A549 (cell line): ENCODE measurements at regions not wholly inside any gene's neighbourhood (a gene's known extent, or its start where the extent isn't known, plus 50 kb on each side); places are given as distances from the start of the nearest gene placed in this dataset.

Experiments used
- ATAC-seq, 2 experiments: fragments of 200-7000 bp in 1 of 2; fragments of >200 bp in 1 of 2; cut with Nextera tagmentation in 1 of 2; cut with Tn5 transposase in 1 of 2; 3 replicates each; pipeline versions ENCODE4 v1.8.0 to v1.9.1; 2018 to 2020; ENCODE audit warnings: mild to moderate bottlenecking in 1 of 2, moderate library complexity in 1 of 2
- CTCF ChIA-PET: fragments of 300-600 bp; sonication (Branson Sonifier 250); formaldehyde crosslinking; extraction: SDS; loops from one replicate; lab custom pipeline; 2021; ENCODE audit warnings: antibody characterized with exemption, inconsistent platforms; lab: Yijun Ruan, JAX
- POLR2A ChIA-PET: fragments of 350-600 bp; formaldehyde crosslinking; extraction: SDS; loops from one replicate; lab custom pipeline; 2021; ENCODE audit warnings: antibody characterized with exemption, inconsistent platforms; lab: Yijun Ruan, JAX
- DNase-seq, 2 experiments: peaks; one replicate each; pipeline versions ENCODE4 v3.0.0 to v3.0.0-alpha.2; 2011 to 2016; ENCODE audit warnings: low read depth in 1 of 2, low spot score in 1 of 2
- FAIRE-seq: peaks from 2 replicates; lab custom pipeline; 2011; peaks lifted over from hg19 to GRCh38; lab: Jason Lieb, UNC
- H3K27ac ChIP-seq, 2 experiments: fragments of >200 bp; sonication (Bioruptor Twin); formaldehyde crosslinking; 3 replicates each; pipeline ENCODE4 v1.5.1; 2016 to 2017
- H3K4me1 ChIP-seq: fragments of >200 bp; sonication (Bioruptor Twin); formaldehyde crosslinking; 3 replicates; pipeline ENCODE4 v1.6.1; 2016
- H3K4me2 ChIP-seq: fragments of >200 bp; sonication (Bioruptor Twin); formaldehyde crosslinking; 3 replicates; pipeline ENCODE4 v1.6.1; 2016
- H3K4me3 ChIP-seq: fragments of >200 bp; sonication (Bioruptor Twin); formaldehyde crosslinking; 3 replicates; pipeline ENCODE4 v1.5.1; 2016
- H3K9me3 ChIP-seq: fragments of >200 bp; sonication (Bioruptor Twin); formaldehyde crosslinking; 3 replicates; pipeline ENCODE4 v1.6.1; 2016
- CEBPB ChIP-seq, 2 experiments: fragments of >200 bp in 1 of 2; sonication (Bioruptor Twin) in 1 of 2; formaldehyde crosslinking in 1 of 2; IDR thresholded peaks; 2 replicates each; pipeline ENCODE4 v1.6.1; 2012 to 2016
- CHD4 ChIP-seq: fragments of 200-600 bp; sonication (generic); IDR thresholded peaks from 2 replicates; pipeline ENCODE4 v1.6.1; 2016; ENCODE audit warnings: antibody characterized with exemption, mild to moderate bottlenecking, borderline replicate concordance
- FOSL2 ChIP-seq, 2 experiments: fragments of 450-650 bp in 1 of 2; fragments of >200 bp in 1 of 2; sonication (Bioruptor Twin) in 1 of 2; formaldehyde crosslinking; IDR thresholded peaks; 2 replicates each; pipeline versions ENCODE4 v1.5.0 to v1.6.1; 2016 to 2020; ENCODE audit warnings: mild to moderate bottlenecking in 1 of 2, moderate library complexity in 1 of 2
- FOXS1 ChIP-seq: fragments of 250-450 bp; sonication (Bioruptor Pico); IDR thresholded peaks from 2 replicates; pipeline ENCODE4 v1.5.0; 2020; ENCODE audit warnings: mild to moderate bottlenecking, moderate library complexity
- HDAC2 ChIP-seq: fragments of 200-600 bp; sonication (generic); IDR thresholded peaks from 2 replicates; pipeline ENCODE4 v1.6.1; 2016
- HEYL ChIP-seq: fragments of 250-450 bp; sonication (Bioruptor Pico); IDR thresholded peaks from 2 replicates; pipeline ENCODE4 v1.8.0; 2021; ENCODE audit warnings: mild to moderate bottlenecking, moderate library complexity
- HOXA7 ChIP-seq: fragments of 250-450 bp; sonication (Bioruptor Pico); IDR thresholded peaks from 2 replicates; pipeline ENCODE4 v1.5.0; 2020; ENCODE audit warnings: mild to moderate bottlenecking, moderate library complexity
- HOXB5 ChIP-seq: fragments of 250-450 bp; sonication (Bioruptor Pico); IDR thresholded peaks from 2 replicates; pipeline ENCODE4 v1.5.0; 2020; ENCODE audit warnings: mild to moderate bottlenecking, moderate library complexity
- JUN ChIP-seq, 2 experiments: fragments of >200 bp; sonication (Bioruptor Twin); formaldehyde crosslinking; IDR thresholded peaks; 2 replicates in 1 of 2; 3 replicates in 1 of 2; pipeline ENCODE4 v1.6.1; 2016 to 2017
- JUNB ChIP-seq: fragments of >200 bp; sonication (Bioruptor Twin); formaldehyde crosslinking; IDR thresholded peaks from 2 replicates; pipeline ENCODE4 v1.6.1; 2016
- KDM5A ChIP-seq: fragments of 200-600 bp; sonication (generic); IDR thresholded peaks from 2 replicates; pipeline ENCODE4 v1.6.1; 2016; ENCODE audit warnings: antibody characterized with exemption, mild to moderate bottlenecking
- MAFK ChIP-seq: fragments of 450-650 bp; IDR thresholded peaks from 2 replicates; pipeline ENCODE4 v1.6.1; 2014; ENCODE audit not compliant: partially characterized antibody
- MAZ ChIP-seq: fragments of 150-350 bp; IDR thresholded peaks from 2 replicates; pipeline ENCODE4 v1.6.1; 2014; ENCODE audit warnings: antibody characterized with exemption, low read depth, low read length, borderline replicate concordance
- MYC ChIP-seq: IDR thresholded peaks from 2 replicates; pipeline ENCODE4 v1.6.1; 2012; ENCODE audit warnings: mild to moderate bottlenecking, inconsistent platforms, low read length, improper control_type of control experiment, borderline replicate concordance
- NR3C1 ChIP-seq: fragments of >200 bp; sonication (Bioruptor Twin); formaldehyde crosslinking; IDR thresholded peaks from 3 replicates; pipeline ENCODE4 v1.6.1; 2017
- PHF8 ChIP-seq: fragments of 200-600 bp; sonication (generic); IDR thresholded peaks from 2 replicates; pipeline ENCODE4 v1.6.1; 2016; ENCODE audit warnings: low read depth, mild to moderate bottlenecking, antibody characterized with exemption, moderate library complexity, borderline replicate concordance
- POLR2AphosphoS2 ChIP-seq: conservative IDR thresholded peaks from 2 replicates; pipeline ENCODE4 v1.6.1; 2012; ENCODE audit warnings: low read length, improper control_type of control experiment, inconsistent platforms
- RAD21 ChIP-seq, 2 experiments: fragments of >200 bp in 1 of 2; sonication (Bioruptor Twin) in 1 of 2; formaldehyde crosslinking in 1 of 2; IDR thresholded peaks in 1 of 2; conservative IDR thresholded peaks in 1 of 2; 2 replicates in 1 of 2; 3 replicates in 1 of 2; pipeline ENCODE4 v1.6.1; 2012 to 2018; ENCODE audit warnings: inconsistent platforms in 1 of 2
- RCOR1 ChIP-seq: fragments of 150-350 bp; IDR thresholded peaks from 2 replicates; pipeline ENCODE4 v1.6.1; 2014; ENCODE audit warnings: antibody characterized with exemption, low read length, low read depth
- RNF2 ChIP-seq: fragments of 200-600 bp; sonication (generic); IDR thresholded peaks from 2 replicates; pipeline ENCODE4 v1.6.1; 2016; ENCODE audit warnings: low read depth, mild to moderate bottlenecking, antibody characterized with exemption, moderate library complexity, borderline replicate concordance
- SMC3 ChIP-seq: fragments of >200 bp; sonication (Bioruptor Twin); formaldehyde crosslinking; IDR thresholded peaks from 3 replicates; pipeline ENCODE4 v1.6.1; 2018; ENCODE audit warnings: inconsistent platforms
- SREBF2 ChIP-seq: fragments of 450-650 bp; IDR thresholded peaks from 2 replicates; pipeline ENCODE4 v1.6.1; 2014; ENCODE audit warnings: mild to moderate bottlenecking, moderate library complexity
- TFCP2L1 ChIP-seq: fragments of 250-450 bp; sonication (Bioruptor Pico); IDR thresholded peaks from 2 replicates; pipeline ENCODE4 v1.5.0; 2021; ENCODE audit warnings: mild to moderate bottlenecking
- ZNF302 ChIP-seq: fragments of 250-450 bp; sonication (Bioruptor Pico); IDR thresholded peaks from 2 replicates; pipeline ENCODE4 v1.9.0; 2021; ENCODE audit warnings: inconsistent platforms, mild to moderate bottlenecking, moderate library complexity
- WGBS: methylation state at CpG from one replicate; pipeline ENCODE4 v1.1.6; 2017; ENCODE audit errors: missing lambda C conversion rate; 5-methylcytosine and 5-hydroxymethylcytosine counted together
- TF ChIP-seq, protein P1 (sequence below): fragments of >200 bp; sonication (Bioruptor Twin); formaldehyde crosslinking; IDR thresholded peaks from 3 replicates; pipeline ENCODE4 v1.6.1; 2016
- TF ChIP-seq, protein P2 (sequence below): fragments of 250-450 bp; sonication (Bioruptor Pico); IDR thresholded peaks from 2 replicates; pipeline ENCODE4 v1.5.0; 2021; ENCODE audit warnings: mild to moderate bottlenecking, moderate library complexity, borderline replicate concordance
- TF ChIP-seq, protein P3 (sequence below): fragments of >200 bp; sonication (Bioruptor Twin); formaldehyde crosslinking; IDR thresholded peaks from 3 replicates; pipeline ENCODE4 v1.5.1; 2016
- TF ChIP-seq, protein P4 (sequence below): fragments of 450-650 bp; IDR thresholded peaks from 2 replicates; pipeline ENCODE4 v1.6.1; 2014; ENCODE audit warnings: antibody characterized with exemption

DNA sequence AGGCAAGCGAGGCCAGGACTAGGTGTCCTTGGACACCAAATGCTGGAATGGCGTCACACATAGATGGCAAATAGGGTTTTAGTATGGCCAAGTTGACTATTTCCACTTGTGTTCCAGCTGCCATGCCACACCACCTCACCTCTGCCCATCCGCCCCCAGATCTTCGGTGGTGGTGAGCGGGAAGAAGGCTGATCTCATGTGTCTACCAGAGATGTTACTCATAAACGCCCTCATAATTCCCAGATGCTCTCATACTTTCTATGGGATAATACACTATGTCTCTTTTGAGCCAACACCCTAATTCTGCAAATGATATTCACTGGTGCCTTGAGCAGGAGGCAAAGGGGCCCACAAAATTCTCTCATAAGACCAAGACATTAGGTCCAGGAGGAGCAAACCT lies 281.1 kb upstream of the FN1 start:
- no peak overlapping the region for H3K27ac ChIP-seq
- ATAC-seq (no peak), DNase-seq (no peak), FAIRE-seq (no peak)
- ChIA-PET POLR2A (no interaction called here), CTCF (no interaction called here)
- no peak overlapping the region for H3K4me2 ChIP-seq
- H3K4me3 ChIP-seq, result no peak overlapping the region
- whole genome bisulfite sequencing, result 85% methylated on average over 6 of the region's 6 CpGs
- no peaks in the 10 kb centered on the region for H3K9me3 ChIP-seq
- TF ChIP-seq MYC (no peak), HOXB5 (no peak), CEBPB (IDR thresholded peaks at IDR 0.05) (no peak), JUN (IDR thresholded peaks at IDR 0.05) (no peak), POLR2AphosphoS2 (no peak), SREBF2 (no peak)
- TF ChIP-seq, protein P1, sequence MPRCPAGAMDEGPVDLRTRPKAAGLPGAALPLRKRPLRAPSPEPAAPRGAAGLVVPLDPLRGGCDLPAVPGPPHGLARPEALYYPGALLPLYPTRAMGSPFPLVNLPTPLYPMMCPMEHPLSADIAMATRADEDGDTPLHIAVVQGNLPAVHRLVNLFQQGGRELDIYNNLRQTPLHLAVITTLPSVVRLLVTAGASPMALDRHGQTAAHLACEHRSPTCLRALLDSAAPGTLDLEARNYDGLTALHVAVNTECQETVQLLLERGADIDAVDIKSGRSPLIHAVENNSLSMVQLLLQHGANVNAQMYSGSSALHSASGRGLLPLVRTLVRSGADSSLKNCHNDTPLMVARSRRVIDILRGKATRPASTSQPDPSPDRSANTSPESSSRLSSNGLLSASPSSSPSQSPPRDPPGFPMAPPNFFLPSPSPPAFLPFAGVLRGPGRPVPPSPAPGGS, result no peak
- H3K4me1 ChIP-seq, result peaks cover 22% of the 10 kb centered on the region

DNA sequence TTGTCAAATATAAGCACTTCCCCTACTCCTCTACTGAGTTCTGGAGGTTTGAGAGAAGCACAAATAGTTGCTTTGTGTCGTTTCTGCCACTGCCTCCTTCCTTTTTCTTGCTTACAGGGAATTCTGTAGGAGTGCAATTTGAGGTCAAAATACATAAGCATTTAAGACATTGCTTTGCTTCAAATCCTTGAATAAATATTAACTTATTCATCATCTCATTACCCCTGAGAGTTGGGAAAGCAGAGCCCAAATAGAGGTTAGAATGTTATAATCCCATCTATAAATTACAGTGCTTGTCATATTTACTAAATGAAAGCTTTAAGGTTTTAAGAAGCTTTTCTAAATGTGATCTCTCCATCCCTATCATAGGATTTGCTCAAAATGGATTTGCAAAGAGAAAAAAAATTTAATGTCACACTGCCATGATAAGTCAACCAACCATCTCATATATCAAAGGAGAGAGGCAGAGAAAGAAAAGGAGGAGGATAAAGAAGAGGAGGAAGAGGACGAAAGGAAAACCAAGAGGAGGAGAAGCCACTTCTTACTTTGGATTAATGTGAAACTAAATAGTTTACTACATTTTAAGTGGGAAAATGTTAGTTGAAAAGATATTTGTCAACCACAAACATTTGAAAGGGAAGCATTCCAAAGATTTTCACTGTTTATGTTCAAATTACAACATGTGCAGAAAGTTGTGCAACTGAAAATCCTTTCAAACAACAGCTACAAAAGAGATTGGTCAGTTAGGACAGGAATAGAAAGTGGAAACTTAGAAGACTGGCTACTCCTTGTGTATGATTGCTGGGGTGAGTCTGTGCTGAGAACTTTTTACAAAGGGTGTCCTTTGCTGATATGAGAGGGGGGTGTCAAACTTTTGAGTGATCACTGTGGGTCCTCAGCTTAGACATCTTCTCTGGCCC lies 277.3 kb upstream of the FN1 start:
- Histone ChIP-seq H3K9me3 (no peaks in the 10 kb centered on the region), H3K4me1 (peaks cover 41% of the 10 kb centered on the region), H3K27ac (peak overlapping the region; percentile 83 to 88), H3K4me3 (no peak overlapping the region), H3K4me2 (peak overlapping the region; percentile 72)
- 11% methylated on average over 2 of the region's 2 CpGs for WGBS
- CTCF ChIA-PET, result no interaction called here
- DNase-seq (peak in 1 of 2 experiments; percentile 68), FAIRE-seq (no peak), ATAC-seq (peak; percentile 62 to 69)
- POLR2A ChIA-PET, result interaction anchor here (0.8 kb wide), 1 partner anchor 81 kb away, joined by 3 read pairs; no protein-coding TSS in a partner anchor
- TF ChIP-seq MAZ, result no peak
- no peak for TF ChIP-seq HEYL (CRISPR knock-in tag)
- TF ChIP-seq, protein P1, result no peak
- TF ChIP-seq RAD21 (conservative IDR thresholded peaks at IDR 0.05 in 1 of 2, IDR thresholded peaks at IDR 0.05 in 1 of 2), result peak in 1 of 2 experiments; percentile 15; a peak in 3 of 5 replicates
- TF ChIP-seq JUNB, result peak; percentile 46
- TF ChIP-seq MAFK, result no peak
- TF ChIP-seq HOXA7 (CRISPR knock-in tag), result no peak
- TF ChIP-seq, protein P2, sequence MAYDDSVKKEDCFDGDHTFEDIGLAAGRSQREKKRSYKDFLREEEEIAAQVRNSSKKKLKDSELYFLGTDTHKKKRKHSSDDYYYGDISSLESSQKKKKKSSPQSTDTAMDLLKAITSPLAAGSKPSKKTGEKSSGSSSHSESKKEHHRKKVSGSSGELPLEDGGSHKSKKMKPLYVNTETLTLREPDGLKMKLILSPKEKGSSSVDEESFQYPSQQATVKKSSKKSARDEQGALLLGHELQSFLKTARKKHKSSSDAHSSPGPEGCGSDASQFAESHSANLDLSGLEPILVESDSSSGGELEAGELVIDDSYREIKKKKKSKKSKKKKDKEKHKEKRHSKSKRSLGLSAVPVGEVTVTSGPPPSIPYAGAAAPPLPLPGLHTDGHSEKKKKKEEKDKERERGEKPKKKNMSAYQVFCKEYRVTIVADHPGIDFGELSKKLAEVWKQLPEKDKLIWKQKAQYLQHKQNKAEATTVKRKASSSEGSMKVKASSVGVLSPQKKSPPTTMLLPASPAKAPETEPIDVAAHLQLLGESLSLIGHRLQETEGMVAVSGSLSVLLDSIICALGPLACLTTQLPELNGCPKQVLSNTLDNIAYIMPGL (CRISPR knock-in tag), result no peak
- TF ChIP-seq HDAC2, result no peak
- TF ChIP-seq FOSL2 (IDR thresholded peaks at IDR 0.05), result no peak
- TF ChIP-seq FOSL2 (CRISPR knock-in tag; IDR thresholded peaks at IDR 0.05), result peak; percentile 28; the same call in 1 of the 2 replicates
- TF ChIP-seq ZNF302 (CRISPR knock-in tag), result no peak
- TF ChIP-seq TFCP2L1, result no peak
- no peak for TF ChIP-seq NR3C1
- TF ChIP-seq, protein P3, sequence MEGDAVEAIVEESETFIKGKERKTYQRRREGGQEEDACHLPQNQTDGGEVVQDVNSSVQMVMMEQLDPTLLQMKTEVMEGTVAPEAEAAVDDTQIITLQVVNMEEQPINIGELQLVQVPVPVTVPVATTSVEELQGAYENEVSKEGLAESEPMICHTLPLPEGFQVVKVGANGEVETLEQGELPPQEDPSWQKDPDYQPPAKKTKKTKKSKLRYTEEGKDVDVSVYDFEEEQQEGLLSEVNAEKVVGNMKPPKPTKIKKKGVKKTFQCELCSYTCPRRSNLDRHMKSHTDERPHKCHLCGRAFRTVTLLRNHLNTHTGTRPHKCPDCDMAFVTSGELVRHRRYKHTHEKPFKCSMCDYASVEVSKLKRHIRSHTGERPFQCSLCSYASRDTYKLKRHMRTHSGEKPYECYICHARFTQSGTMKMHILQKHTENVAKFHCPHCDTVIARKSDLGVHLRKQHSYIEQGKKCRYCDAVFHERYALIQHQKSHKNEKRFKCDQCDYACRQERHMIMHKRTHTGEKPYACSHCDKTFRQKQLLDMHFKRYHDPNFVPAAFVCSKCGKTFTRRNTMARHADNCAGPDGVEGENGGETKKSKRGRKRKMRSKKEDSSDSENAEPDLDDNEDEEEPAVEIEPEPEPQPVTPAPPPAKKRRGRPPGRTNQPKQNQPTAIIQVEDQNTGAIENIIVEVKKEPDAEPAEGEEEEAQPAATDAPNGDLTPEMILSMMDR, result no peak
- no peak for TF ChIP-seq POLR2AphosphoS2
- TF ChIP-seq SMC3, result 0 out of 3 replicates have a peak, but pooled peaks have one; percentile 5
- no peak for TF ChIP-seq RNF2
- peak; percentile 77 to 83; a peak in 3 of 4 replicates for TF ChIP-seq CEBPB (IDR thresholded peaks at IDR 0.05)
- TF ChIP-seq CHD4, result no peak
- no peak for TF ChIP-seq PHF8
- TF ChIP-seq KDM5A, result no peak
- TF ChIP-seq, protein P4, sequence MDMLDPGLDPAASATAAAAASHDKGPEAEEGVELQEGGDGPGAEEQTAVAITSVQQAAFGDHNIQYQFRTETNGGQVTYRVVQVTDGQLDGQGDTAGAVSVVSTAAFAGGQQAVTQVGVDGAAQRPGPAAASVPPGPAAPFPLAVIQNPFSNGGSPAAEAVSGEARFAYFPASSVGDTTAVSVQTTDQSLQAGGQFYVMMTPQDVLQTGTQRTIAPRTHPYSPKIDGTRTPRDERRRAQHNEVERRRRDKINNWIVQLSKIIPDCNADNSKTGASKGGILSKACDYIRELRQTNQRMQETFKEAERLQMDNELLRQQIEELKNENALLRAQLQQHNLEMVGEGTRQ, result no peak
- TF ChIP-seq FOXS1 (CRISPR knock-in tag), result no peak
- no peak for TF ChIP-seq RCOR1
